WTC11 (cell line): ENCODE measurements at regions not wholly inside any gene's neighbourhood (a gene's known extent, or its start where the extent isn't known, plus 50 kb on each side); places are given as distances from the start of the nearest gene placed in this dataset.

Source experiments
- RELA ChIP-seq: sonication (generic); formaldehyde crosslinking; IDR thresholded peaks from 2 replicates; pipeline ENCODE4 v1.8.1; 2022; ENCODE audit warnings: missing genetic modification reagents, mild to moderate bottlenecking, borderline replicate concordance
- TEAD4 ChIP-seq: sonication (generic); formaldehyde crosslinking; IDR thresholded peaks from 2 replicates; pipeline ENCODE4 v1.8.0; 2022; ENCODE audit warnings: mild to moderate bottlenecking, missing genetic modification reagents
- ZNF121 ChIP-seq: sonication (generic); formaldehyde crosslinking; IDR thresholded peaks from 2 replicates; pipeline ENCODE4 v1.8.0; 2023; ENCODE audit warnings: missing genetic modification reagents
- TF ChIP-seq, protein P1 (sequence below): fragments of 200-600 bp; IDR thresholded peaks from 2 replicates; pipeline ENCODE4 v1.8.0; 2022; ENCODE audit warnings: antibody characterized with exemption
- TF ChIP-seq, protein P2 (sequence below): sonication (generic); formaldehyde crosslinking; IDR thresholded peaks from 2 replicates; pipeline ENCODE4 v1.8.0; 2022; ENCODE audit warnings: mild to moderate bottlenecking, missing genetic modification reagents

DNA sequence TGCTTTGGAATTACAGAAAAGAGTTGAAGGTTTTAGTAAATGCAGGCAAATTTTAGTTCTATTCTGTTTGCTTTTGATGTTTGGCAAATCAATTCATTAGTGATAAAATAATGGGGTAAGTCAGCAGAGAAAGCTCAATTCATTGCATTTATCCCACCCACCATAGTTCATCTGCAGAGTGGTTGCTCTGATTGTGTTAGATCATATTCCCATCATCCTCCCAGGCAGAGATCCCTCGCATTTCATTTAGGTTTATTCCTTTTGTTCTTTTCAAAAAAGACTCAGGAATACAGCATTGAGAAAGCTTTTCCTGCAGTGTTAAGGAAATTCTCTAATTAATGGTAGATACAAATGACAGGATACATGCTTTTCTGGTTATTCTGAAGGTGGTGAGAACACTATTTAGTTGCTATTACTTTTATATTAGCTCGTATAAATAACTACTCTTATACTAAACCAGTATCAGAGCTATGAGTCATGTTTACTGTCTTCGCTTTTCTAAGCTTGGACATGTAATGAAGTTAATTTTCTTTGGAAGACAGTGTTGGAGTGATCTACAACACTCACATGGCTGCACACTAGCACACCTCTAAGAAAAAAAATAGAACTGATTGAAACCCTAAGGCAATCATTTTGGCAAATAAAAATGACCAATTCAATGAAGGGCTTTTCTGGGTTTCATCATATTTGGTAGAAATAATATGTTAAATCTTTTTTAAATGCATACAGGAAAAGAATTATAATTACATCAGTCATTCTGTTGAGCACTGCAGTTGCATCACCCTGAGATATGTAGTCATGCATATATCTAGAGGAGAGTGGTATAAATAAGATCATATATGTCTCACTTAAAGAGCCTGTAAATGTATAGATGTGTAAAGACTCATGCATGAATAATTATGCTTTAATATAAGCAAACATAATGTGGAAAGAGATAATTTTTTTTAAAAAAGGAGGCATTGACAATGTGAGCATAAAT lies 351.6 kb downstream of the PCDH7 start:
- no peak for TF ChIP-seq RELA (CRISPR knock-in tag)
- TF ChIP-seq, protein P1, sequence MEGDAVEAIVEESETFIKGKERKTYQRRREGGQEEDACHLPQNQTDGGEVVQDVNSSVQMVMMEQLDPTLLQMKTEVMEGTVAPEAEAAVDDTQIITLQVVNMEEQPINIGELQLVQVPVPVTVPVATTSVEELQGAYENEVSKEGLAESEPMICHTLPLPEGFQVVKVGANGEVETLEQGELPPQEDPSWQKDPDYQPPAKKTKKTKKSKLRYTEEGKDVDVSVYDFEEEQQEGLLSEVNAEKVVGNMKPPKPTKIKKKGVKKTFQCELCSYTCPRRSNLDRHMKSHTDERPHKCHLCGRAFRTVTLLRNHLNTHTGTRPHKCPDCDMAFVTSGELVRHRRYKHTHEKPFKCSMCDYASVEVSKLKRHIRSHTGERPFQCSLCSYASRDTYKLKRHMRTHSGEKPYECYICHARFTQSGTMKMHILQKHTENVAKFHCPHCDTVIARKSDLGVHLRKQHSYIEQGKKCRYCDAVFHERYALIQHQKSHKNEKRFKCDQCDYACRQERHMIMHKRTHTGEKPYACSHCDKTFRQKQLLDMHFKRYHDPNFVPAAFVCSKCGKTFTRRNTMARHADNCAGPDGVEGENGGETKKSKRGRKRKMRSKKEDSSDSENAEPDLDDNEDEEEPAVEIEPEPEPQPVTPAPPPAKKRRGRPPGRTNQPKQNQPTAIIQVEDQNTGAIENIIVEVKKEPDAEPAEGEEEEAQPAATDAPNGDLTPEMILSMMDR: no peak
- TF ChIP-seq, protein P2, sequence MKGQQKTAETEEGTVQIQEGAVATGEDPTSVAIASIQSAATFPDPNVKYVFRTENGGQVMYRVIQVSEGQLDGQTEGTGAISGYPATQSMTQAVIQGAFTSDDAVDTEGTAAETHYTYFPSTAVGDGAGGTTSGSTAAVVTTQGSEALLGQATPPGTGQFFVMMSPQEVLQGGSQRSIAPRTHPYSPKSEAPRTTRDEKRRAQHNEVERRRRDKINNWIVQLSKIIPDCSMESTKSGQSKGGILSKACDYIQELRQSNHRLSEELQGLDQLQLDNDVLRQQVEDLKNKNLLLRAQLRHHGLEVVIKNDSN (CRISPR knock-in tag): no peak
- no peak for TF ChIP-seq TEAD4 (CRISPR knock-in tag)
- TF ChIP-seq ZNF121 (CRISPR knock-in tag): no peak
